NAMALWA (cell line): ENCODE measurements at regions not wholly inside any gene's neighbourhood (a gene's known extent, or its start where the extent isn't known, plus 50 kb on each side); places are given as distances from the start of the nearest gene placed in this dataset.

Experiments used
- DNase-seq: peaks from one replicate; pipeline ENCODE4 v3.0.0-alpha.2; 2015; ENCODE audit warnings: low spot score

GRCh38 chr18:2172881-2173280, 398.4 kb downstream of the METTL4 start:
- DNase-seq: no peak

DNA sequence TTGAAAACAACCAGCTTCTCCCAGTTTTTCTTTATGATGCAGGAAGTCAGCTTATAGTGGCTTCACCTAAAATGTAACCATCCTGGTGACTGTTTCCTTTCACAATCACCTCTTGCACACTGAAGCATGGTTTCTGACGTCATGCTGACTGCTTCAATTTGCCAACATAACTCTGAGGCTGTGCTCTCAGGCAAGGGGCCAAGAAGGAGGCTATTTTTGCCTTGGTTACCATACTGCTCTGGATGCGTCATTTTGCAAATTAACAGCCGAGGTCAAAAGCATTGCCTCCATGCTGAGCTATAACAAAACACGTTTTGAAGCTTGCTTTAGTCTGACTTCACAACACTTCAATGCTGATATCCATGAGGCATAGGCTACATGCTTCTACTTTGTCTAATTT, 397.8 kb downstream of the METTL4 start:
- DNase-seq: no peak

DNA sequence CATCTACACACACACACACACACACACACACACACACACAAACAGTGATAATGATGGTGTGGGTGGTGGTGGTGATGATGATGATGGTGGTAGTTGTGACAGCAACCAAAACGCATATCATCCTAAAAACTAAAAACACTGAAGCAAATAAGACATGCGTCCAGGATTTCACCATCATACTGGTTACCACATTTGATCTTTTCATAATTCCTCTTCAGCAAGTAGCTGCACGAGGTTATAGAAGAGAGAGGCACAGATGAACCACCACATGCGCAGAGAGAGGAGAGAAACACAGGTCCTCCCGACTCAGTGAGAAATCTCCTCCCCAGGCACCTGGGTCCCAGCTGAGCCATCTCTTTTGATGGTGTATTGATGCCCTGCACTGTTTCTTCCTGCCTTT, 393.3 kb downstream of the METTL4 start:
- DNase-seq: no peak

DNA sequence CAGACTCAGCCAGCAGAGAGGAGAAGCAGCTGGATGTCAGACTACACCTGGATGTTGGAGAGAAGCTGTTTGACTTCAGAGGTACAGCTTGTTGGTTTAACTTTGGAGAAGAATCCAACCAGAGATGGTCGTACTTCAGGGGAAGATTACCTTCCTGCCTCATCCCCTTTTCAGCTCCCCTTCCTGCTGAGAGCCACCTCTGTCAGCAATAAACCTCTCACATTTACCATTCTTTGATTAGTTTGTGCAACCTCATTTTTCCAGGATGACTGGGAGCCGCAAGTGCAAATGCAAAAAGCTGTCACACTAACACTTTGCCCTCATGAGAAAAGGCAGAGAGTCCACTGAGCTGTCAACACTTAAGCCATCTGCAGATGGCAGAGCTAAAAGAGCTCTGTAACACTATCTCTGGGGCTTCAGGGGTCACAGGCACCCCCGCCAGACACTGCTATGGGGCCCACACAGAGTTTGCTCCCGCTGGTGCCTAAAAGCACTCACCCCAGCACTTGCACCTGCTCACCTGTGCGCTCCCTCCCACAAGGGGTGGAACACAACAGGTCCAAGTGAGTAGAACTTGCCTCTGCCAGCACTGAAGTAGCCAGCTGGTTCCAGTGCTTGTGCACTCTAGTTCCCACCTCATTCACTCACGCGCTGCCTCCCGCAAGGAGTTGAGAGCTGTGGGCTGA, 391.7 kb downstream of the METTL4 start:
- DNase-seq: no peak

GRCh38 chr18:2180586-2180985, 390.7 kb downstream of the METTL4 start:
- DNase-seq: peak; percentile 11

DNA sequence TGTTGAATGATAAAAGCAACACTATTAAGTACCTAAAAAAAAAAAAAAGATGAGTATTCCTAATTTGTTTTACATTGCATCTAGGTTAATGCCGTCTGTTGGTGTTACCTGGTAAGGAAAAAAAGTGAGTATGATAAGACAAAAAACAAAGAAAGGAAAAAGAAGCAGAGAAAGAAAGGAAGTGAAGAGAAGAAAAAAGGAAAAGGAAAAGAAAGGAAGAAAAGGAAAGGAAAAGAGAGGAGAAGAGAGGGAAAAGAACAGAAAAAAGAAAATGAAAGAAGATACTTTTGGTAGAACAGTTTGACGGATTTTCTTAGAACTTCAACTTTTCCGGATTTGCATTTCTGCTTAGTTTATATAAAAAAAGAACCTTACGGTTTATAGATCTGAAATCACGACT, 387.9 kb downstream of the METTL4 start:
- DNase-seq: no peak

GRCh38 chr18:2186967-2187366, 384.3 kb downstream of the METTL4 start:
- DNase-seq: no peak

- DNase-seq: peak; percentile 16
Measured at GRCh38 chr18:2188258-2188657, 383.0 kb downstream of the METTL4 start.

- no peak for DNase-seq
Measured at GRCh38 chr18:2191180-2191790, 380.0 kb downstream of the METTL4 start.

- DNase-seq: no peak
Measured at GRCh38 chr18:2192562-2192961, 378.7 kb downstream of the METTL4 start.

- no peak for DNase-seq
Measured at GRCh38 chr18:2197946-2198345, 373.4 kb downstream of the METTL4 start.

GRCh38 chr18:2199060-2199459, 372.2 kb downstream of the METTL4 start:
- no peak for DNase-seq

DNA sequence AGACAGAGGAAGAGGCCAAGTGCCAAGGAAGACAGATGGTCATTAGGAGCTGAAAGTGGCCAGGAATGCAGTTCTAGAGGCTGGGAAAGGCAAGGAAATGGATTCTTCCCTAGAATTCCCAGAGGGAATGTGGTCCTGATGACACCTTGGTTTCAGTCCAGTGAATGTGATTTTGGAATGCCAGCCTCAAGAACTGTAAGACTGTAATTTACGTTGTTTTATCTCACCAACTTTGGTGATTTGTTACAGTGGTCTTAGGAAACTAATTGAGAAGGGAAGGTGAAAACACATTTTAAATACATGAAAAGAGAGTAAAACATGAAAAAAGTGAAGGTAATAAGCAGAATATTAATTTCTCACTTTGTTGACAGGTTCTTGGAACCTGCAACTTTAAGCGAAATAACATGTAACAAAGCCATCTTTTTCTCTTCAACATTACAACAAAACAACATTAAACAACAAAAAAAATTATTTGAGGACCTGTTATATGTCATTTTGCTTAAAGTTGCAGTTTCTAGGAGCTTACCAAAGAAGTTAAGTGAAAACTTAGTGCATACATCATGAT, 370.2 kb downstream of the METTL4 start:
- DNase-seq: no peak

DNA sequence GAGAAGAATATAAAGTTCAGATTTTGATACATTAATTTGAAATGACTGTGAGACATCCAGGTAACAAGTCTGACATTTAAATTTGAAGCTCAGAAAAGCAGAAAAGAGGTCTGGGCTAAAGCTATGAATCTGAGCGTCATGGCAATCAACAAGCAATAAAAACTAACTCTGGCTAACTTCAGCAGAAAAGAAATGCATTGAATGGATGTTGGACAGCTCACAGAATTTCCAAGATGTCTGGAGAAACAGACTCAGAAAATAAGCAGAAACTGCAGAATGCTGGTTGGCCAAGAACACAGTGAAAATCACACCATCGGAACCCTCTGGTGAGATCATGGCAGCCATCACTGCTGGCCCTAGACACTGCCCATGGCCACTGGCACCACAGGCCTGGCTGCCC, 366.6 kb downstream of the METTL4 start:
- DNase-seq: no peak

DNA sequence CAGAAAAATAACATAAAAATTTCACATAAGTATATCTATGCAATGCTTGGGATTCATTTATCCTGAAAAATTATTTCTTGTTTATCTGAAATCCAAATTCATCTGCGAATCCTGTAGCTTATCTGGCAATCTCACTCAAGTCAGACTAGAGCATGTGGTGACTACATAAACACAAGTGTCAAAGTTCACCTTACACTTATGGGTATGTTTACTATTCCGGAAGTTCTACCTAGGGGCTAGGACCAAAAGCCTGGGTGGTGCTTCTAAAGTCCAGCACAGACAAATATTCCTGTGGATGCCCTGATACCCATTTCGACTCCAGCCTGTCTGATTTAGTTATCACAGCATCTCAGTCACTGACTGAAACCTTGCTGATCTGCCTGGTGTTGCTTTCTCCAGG, 364.0 kb downstream of the METTL4 start:
- DNase-seq: no peak

DNA sequence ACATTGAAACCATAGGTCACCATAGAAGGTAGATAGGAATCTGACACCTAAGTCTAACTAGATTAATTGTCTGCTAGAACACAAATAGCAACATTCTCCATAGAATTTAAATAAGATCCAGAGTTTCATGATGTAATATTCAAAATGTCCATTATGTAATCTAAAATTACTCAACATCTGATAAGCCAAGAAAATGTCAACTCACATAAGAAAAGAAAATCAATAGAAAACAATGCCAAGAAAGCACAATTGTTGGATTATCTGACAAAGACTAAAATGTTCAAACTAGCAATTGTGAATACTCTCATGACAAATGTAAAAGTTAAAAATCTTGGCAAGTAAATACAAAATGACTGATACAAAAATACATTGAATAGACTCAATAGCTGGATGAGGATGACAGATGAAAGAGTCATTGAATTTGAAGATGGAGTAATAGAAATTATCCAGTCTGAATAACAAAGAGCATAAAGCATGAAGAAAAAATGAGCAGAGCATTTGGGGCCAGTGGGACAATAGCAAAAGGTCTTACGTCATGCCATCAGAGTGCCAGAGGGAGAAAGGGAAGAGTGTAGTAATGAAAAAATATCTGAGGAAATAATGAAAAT, 358.6 kb downstream of the METTL4 start:
- DNase-seq: no peak

DNA sequence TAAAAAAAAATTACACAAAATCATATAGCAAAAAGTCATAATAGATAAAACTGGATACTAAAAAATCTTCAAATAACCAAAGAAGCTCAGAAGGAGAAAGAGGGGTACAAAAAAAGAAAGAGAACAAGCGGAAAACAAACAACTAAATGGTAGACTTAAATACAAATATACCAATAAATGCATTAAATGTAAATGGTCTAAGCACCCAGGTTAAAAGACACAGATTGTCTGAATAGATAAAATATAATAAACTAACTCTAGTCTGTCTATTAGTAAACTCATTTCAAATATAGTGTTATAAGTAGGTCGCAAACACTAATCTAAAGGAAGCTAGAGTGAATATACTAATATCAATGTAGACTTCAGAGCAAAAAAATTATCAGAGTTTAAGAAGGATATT, 357.4 kb downstream of the METTL4 start:
- no peak for DNase-seq

GRCh38 chr18:2217356-2217755, 353.9 kb downstream of the METTL4 start:
- DNase-seq: no peak

- DNase-seq: no peak
Measured at GRCh38 chr18:2218101-2218500, 353.2 kb downstream of the METTL4 start.

DNA sequence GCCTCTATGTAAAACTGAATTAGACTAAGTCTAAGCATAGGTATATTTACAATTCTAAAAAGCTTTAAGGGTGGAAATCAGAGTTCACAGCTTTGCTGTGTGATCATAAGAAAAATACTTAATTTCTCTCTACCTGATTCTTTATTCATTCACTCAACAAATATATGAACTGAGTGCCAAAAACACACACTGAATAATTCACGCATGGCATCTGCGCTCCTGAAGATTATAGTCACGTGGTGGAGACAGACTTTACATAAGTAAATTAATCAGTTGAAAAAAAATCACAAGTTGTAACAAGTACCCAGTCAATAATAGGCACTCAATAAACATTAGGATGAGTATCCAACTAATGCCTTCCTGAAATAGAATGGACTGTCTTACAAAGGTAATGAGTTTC, 351.6 kb downstream of the METTL4 start:
- DNase-seq: no peak

DNA sequence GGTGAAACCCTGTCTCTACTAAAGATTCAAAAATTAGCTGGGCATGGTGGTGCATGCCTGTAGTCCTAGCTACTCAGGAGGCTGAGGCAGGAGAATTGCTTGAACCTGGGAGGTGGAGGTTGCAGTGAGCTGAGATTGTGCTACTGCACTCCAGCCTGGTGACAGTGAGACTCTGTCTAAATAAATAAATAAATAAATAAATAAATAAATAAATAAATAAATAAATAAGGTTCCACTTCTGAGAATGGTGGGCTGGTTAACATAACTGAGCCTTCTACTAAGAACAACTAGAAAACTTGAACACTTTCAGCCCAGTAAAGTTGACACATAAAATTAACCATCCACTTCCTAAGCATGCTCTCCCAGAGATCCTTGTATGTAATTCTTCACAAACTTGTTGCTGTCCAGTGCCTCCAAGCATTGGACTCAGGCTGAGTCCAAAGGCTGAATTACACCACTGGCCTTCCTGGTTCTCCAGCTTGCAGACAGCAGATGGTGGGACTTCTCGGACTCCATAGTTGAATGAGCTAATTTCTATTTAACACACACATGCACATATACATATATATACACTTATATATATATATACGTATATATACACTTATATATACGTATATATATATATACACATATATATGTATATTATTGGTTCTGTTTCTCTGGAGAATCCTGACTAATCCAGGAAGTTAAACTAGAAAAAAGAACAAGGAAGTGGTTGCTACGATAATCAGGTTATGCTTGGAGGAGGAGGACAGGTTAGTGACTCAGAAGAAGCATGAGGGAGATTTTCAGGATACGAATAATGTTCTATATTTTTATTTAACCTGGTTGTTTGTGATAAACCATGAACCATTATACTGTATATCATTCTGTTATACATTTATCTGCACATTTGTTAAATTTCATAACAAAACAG, 348.8 kb downstream of the METTL4 start:
- no peak for DNase-seq

DNA sequence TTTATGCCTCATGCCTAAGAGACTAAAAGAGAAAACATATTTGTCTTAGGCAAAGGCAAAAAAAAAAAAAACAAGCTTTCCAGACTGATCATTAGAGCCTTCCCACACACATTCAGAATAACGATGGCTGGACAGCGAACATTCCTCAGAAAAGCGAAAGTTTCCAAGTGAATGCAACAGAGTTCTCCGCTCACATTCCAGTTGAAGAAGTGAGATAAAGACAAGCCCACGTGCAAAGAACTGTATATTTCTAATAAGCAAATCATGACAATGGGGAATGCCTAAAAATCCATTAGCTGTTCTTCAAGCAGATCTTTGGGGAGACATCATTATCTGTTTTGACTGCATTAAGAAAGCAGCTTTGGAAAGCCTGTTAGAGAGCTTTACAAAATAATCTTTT, 347.9 kb downstream of the METTL4 start:
- no peak for DNase-seq
